Activated B cell treated with CpG ODN at 0.5 μM for 24 hours (primary cell): ENCODE measurements at regions not wholly inside any gene's neighbourhood (a gene's known extent, or its start where the extent isn't known, plus 50 kb on each side); places are given as distances from the start of the nearest gene placed in this dataset.

ENCODE experiments used
- ATAC-seq: fragments of 200-7000 bp; cut with Tn5 transposase; one replicate; pipeline ENCODE4 v1.10.0; 2021; ENCODE audit warnings: low read depth, mild to moderate bottlenecking, moderate library complexity
- CTCF ChIA-PET: fragments of 350-600 bp; sonication (Branson Sonifier 250); formaldehyde crosslinking; loops from one replicate; lab custom pipeline; 2021; ENCODE audit warnings: antibody characterized with exemption; lab: Charles Lee
- POLR2A ChIA-PET: fragments of 350-600 bp; sonication (Branson Sonifier 250); formaldehyde crosslinking; loops from one replicate; lab custom pipeline; 2021; ENCODE audit warnings: antibody characterized with exemption; lab: Charles Lee
- DNase-seq: peaks from one replicate; pipeline ENCODE4 v3.0.0; 2022
- H3K27ac Mint-ChIP-seq: one replicate; pipeline ENCODE4 v1.8.0; 2020; ENCODE audit warnings: mixed read lengths
- H3K27me3 Mint-ChIP-seq: one replicate; pipeline ENCODE4 v1.8.0; 2021; ENCODE audit warnings: mixed read lengths
- H3K36me3 Mint-ChIP-seq: one replicate; pipeline ENCODE4 v1.8.0; 2021; ENCODE audit warnings: low read depth, mixed read lengths
- H3K4me1 Mint-ChIP-seq: one replicate; pipeline ENCODE4 v1.8.0; 2021; ENCODE audit warnings: mixed read lengths
- H3K4me3 Mint-ChIP-seq: one replicate; pipeline ENCODE4 v1.8.0; 2020; ENCODE audit warnings: mild to moderate bottlenecking, mixed read lengths
- H3K9me3 Mint-ChIP-seq: one replicate; pipeline ENCODE4 v1.8.0; 2020; ENCODE audit warnings: mixed read lengths
- CTCF ChIP-seq: fragments of 200-600 bp; IDR thresholded peaks from one replicate; pipeline ENCODE4 v1.8.0; 2022; ENCODE audit warnings: antibody characterized with exemption, mild to moderate bottlenecking
- intact Hi-C: fragments of 100-400 bp; cut with micrococcal nuclease; formaldehyde crosslinking; loops from one replicate; pipeline ENCODE4 v1.15.1; 2024

- no peak for DNase-seq
- Mint-ChIP-seq H3K27ac (no peak overlapping the region), H3K4me1 (peaks cover under 1% of the 10 kb centered on the region), H3K9me3 (no peaks in the 10 kb centered on the region), H3K36me3 (no peaks in the 10 kb centered on the region), H3K4me3 (no peak overlapping the region), H3K27me3 (no peaks in the 10 kb centered on the region)
- TF ChIP-seq CTCF, result no peak
- ATAC-seq, result no peak
- intact Hi-C loops, result no loop called here
- ChIA-PET CTCF (no interaction called here), POLR2A (no interaction called here)
Observed at GRCh38 chrX:69291116-69291515, 125.9 kb upstream of the PJA1 start.

DNA sequence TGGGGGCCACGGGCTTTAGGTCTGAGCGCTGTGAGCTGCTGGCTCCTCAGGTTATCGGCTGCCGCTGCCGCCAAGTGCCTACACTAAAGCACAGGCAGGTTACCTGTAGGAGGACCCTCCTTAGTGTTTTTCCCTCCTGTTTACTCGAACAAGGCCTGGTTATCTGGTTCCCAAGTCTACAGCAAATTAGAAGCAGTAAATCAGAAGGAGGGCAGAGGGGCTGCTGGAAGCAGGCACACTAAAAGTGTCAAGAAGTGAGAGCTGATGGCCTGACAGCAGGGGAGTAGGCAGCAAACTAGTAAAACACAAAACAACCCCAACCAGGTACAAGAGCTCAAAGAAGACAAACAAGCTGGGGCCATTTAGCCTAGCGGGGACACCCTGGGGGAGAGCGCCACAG, 125.0 kb upstream of the PJA1 start:
- no peak for ATAC-seq

GRCh38 chrX:69289793-69290123, 124.5 kb upstream of the PJA1 start:
- DNase-seq (no peak), ATAC-seq (no peak)
- Mint-ChIP-seq H3K27me3 (no peaks in the 10 kb centered on the region), H3K4me3 (no peak overlapping the region), H3K4me1 (peaks cover 2% of the 10 kb centered on the region), H3K9me3 (no peaks in the 10 kb centered on the region), H3K36me3 (no peaks in the 10 kb centered on the region), H3K27ac (no peak overlapping the region)
- no peak for TF ChIP-seq CTCF
- ChIA-PET POLR2A (no interaction called here), CTCF (interaction anchor here (3.2 kb wide), 1 partner anchor 462 kb away, joined by 16 read pairs; the partner anchor contains the start of gene EFNB1)
- intact Hi-C loops, result loop anchor here (5.0 kb wide), 1 partner anchor 777 kb away; no protein-coding TSS in a partner anchor

More for the DNA sequence above, 125.0 kb upstream of the PJA1 start:
- intact Hi-C loops, result no loop called here
- Mint-ChIP-seq H3K4me1 (peaks cover 2% of the 10 kb centered on the region), H3K4me3 (no peak overlapping the region), H3K9me3 (no peaks in the 10 kb centered on the region), H3K27ac (no peak overlapping the region), H3K27me3 (no peaks in the 10 kb centered on the region), H3K36me3 (no peaks in the 10 kb centered on the region)
- DNase-seq, result no peak
- CTCF ChIA-PET, result interaction anchor here (3.2 kb wide), 1 partner anchor 462 kb away, joined by 16 read pairs; the partner anchor contains the start of gene EFNB1
- POLR2A ChIA-PET, result no interaction called here
- TF ChIP-seq CTCF, result no peak

GRCh38 chrX:69289046-69289792, 124.0 kb upstream of the PJA1 start:
- Mint-ChIP-seq H3K4me1 (peaks cover 2% of the 10 kb centered on the region), H3K36me3 (no peaks in the 10 kb centered on the region), H3K4me3 (no peak overlapping the region), H3K27me3 (no peaks in the 10 kb centered on the region), H3K27ac (no peak overlapping the region), H3K9me3 (no peaks in the 10 kb centered on the region)
- POLR2A ChIA-PET, result no interaction called here
- ATAC-seq, result no peak
- DNase-seq, result no peak
- intact Hi-C loops, result loop anchor here (5.0 kb wide), 1 partner anchor 777 kb away; no protein-coding TSS in a partner anchor
- no peak for TF ChIP-seq CTCF
- CTCF ChIA-PET, result interaction anchor here (3.2 kb wide), 1 partner anchor 461 kb away, joined by 16 read pairs; the partner anchor contains the start of gene EFNB1

GRCh38 chrX:69287095-69287494, 121.8 kb upstream of the PJA1 start:
- Mint-ChIP-seq H3K27ac (no peak overlapping the region), H3K27me3 (no peaks in the 10 kb centered on the region), H3K36me3 (no peaks in the 10 kb centered on the region), H3K9me3 (no peaks in the 10 kb centered on the region), H3K4me1 (peaks cover 2% of the 10 kb centered on the region), H3K4me3 (no peak overlapping the region)
- intact Hi-C loops, result loop anchor here (5.0 kb wide), 1 partner anchor 775 kb away; no protein-coding TSS in a partner anchor
- ChIA-PET CTCF (interaction anchor here (0.7 to 3.2 kb wide), 2 partner anchors 11 to 459 kb away, joined by 3 to 16 read pairs; partner anchors contain the start of gene EFNB1), POLR2A (no interaction called here)
- ATAC-seq, result no peak
- no peak for TF ChIP-seq CTCF
- no peak for DNase-seq
